CD4-positive, alpha-beta memory T cell (primary cell): ENCODE measurements at regions not wholly inside any gene's neighbourhood (a gene's known extent, or its start where the extent isn't known, plus 50 kb on each side); places are given as distances from the start of the nearest gene placed in this dataset.
A peak's percentile ranks its signal among the peaks of the same experiment; 100 is the strongest.

Source experiments
- CTCF ChIA-PET: fragments of 350-600 bp; sonication (Branson Sonifier 250); formaldehyde crosslinking; loops from one replicate; lab custom pipeline; 2021; ENCODE audit warnings: inconsistent platforms; ENCODE audit not compliant: partially characterized antibody; lab: Charles Lee
- POLR2A ChIA-PET: fragments of 350-600 bp; sonication (Branson Sonifier 250); formaldehyde crosslinking; loops from one replicate; lab custom pipeline; 2021; ENCODE audit not compliant: partially characterized antibody; lab: Charles Lee
- DNase-seq, 5 donors: peaks; one replicate each; pipeline versions ENCODE4 v3.0.0 to v3.0.0-alpha.2; 2020 to 2022; ENCODE audit warnings: mixed read lengths in 1 of 5
- H3K27ac ChIP-seq: one replicate; pipeline ENCODE4 v1.7.0; 2013; ENCODE audit warnings: low read depth, low read length
- H3K27me3 ChIP-seq: 2 replicates; pipeline ENCODE4 v1.7.0; 2013; ENCODE audit warnings: mild to moderate bottlenecking, low read length, moderate library complexity; ENCODE audit not compliant: insufficient read depth
- H3K36me3 ChIP-seq: 2 replicates; pipeline ENCODE4 v1.7.0; 2013; ENCODE audit warnings: mild to moderate bottlenecking, low read length, moderate library complexity; ENCODE audit not compliant: insufficient read depth
- H3K4me1 ChIP-seq: 2 replicates; pipeline ENCODE4 v1.7.0; 2013; ENCODE audit warnings: mild to moderate bottlenecking, low read length, moderate library complexity; ENCODE audit not compliant: insufficient read depth
- H3K4me3 ChIP-seq, 2 donors: one replicate each; pipeline ENCODE4 v1.7.0; 2013; ENCODE audit warnings: low read length in 2 of 2, mild to moderate bottlenecking in 1 of 2
- H3K9me3 ChIP-seq, 2 donors: one replicate each; pipeline ENCODE4 v1.7.0; 2013; ENCODE audit warnings: low read length in 2 of 2, control low read depth in 1 of 2; ENCODE audit not compliant: control insufficient read depth in 1 of 2
- H3K27ac Mint-ChIP-seq, 7 donors: one replicate each; pipeline ENCODE4 v1.8.0; 2020 to 2021; ENCODE audit warnings: mixed read lengths in 7 of 7, mild to moderate bottlenecking in 6 of 7, inconsistent platforms in 3 of 7, moderate library complexity in 3 of 7
- H3K27me3 Mint-ChIP-seq, 2 donors: one replicate each; pipeline ENCODE4 v1.8.0; 2020 to 2021; ENCODE audit warnings: mixed read lengths in 2 of 2
- H3K36me3 Mint-ChIP-seq, 2 donors: one replicate each; pipeline ENCODE4 v1.8.0; 2020 to 2021; ENCODE audit warnings: mixed read lengths in 2 of 2, inconsistent platforms in 1 of 2, mild to moderate bottlenecking in 1 of 2
- H3K4me1 Mint-ChIP-seq, 4 donors: one replicate each; pipeline ENCODE4 v1.8.0; 2020 to 2021; ENCODE audit warnings: mixed read lengths in 4 of 4, mild to moderate bottlenecking in 1 of 4
- H3K4me3 Mint-ChIP-seq, 8 donors: one replicate each; pipeline ENCODE4 v1.8.0; 2020 to 2021; ENCODE audit warnings: mixed read lengths in 8 of 8, mild to moderate bottlenecking in 7 of 8, moderate library complexity in 6 of 8, inconsistent platforms in 3 of 8
- H3K9me3 Mint-ChIP-seq, 8 donors: one replicate each; pipeline ENCODE4 v1.8.0; 2020 to 2021; ENCODE audit warnings: mixed read lengths in 8 of 8, mild to moderate bottlenecking in 5 of 8, inconsistent platforms in 3 of 8, moderate library complexity in 1 of 8
- intact Hi-C: fragments of 100-400 bp; cut with micrococcal nuclease; formaldehyde crosslinking; loops from one replicate; pipeline ENCODE4 v1.15.1; 2023

DNA sequence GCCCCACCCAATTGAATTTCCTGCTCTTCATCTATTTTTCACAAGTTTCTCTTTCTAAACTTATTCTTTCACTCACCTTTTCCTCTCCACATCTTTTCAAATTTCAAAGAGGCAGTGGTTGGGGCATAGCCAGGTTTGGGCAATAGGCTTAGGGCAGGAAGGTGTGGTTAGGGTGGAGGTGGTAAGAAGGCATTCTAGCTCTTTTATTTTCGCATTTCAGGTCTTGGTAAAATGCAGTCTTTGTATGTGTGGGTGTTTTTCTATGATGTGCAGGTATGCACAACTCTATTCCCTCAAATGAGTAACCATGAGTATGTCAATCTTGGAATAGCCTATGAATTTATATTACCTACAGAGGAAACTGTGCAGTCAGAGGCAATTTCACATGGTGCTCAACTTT is 129.8 kb upstream of the IFNE start:
- Mint-ChIP-seq H3K27me3 (peaks cover 0 to 2% of the 10 kb centered on the region in 2 donors), H3K4me1 (peaks cover 19 to 47% (median 27%) of the 10 kb centered on the region in 4 donors), H3K9me3 (peaks cover 0 to 2% (median 0%) of the 10 kb centered on the region in 8 donors), H3K27ac (peak overlapping the region in 5 of 7 donors; percentile 24 to 52 (median 29)), H3K4me3 (peak overlapping the region; percentile 30 to 80 (median 74)), H3K36me3 (no peaks in the 10 kb centered on the region)
- DNase-seq: peak in 4 of 5 donors; percentile 22 to 43 (median 34)
- Histone ChIP-seq H3K4me3 (no peak overlapping the region), H3K27ac (no peak overlapping the region), H3K36me3 (no peaks in the 10 kb centered on the region), H3K27me3 (no peaks in the 10 kb centered on the region), H3K4me1 (peaks cover 35% of the 10 kb centered on the region), H3K9me3 (no peaks in the 10 kb centered on the region)
- ChIA-PET POLR2A (no interaction called here), CTCF (no interaction called here)
- intact Hi-C loops: loop anchor here (2.0 to 10.0 kb wide), 2 partner anchors 53 to 63 kb away; no protein-coding TSS in a partner anchor

DNA sequence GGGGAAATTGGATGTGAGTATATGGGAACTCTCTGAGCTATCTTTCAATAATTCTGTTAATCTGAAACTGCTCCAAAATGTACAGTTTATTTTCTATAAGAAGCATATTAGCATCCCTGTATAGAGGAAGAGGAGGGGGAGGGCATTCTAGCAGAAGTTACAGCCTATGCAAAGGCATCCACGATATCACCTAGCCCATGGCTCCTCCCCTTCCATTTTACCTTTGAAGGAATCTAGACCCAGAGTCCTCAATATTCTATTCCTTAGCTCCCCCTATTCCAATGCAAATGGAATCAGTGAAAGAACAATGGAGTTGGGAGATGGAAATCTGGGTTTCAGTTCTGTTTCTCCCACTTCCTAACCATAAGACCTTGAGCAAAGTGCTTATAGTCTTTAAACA is 132.9 kb upstream of the IFNE start:
- no peak for DNase-seq
- H3K27ac ChIP-seq: no peak overlapping the region
- Mint-ChIP-seq H3K4me3 (peak overlapping the region in 2 of 8 donors; percentile 22 to 48), H3K27me3 (peaks cover 0 to 3% of the 10 kb centered on the region in 2 donors), H3K4me1 (peaks cover 18 to 39% (median 27%) of the 10 kb centered on the region in 4 donors), H3K9me3 (peaks cover 0 to 2% (median 0%) of the 10 kb centered on the region in 8 donors), H3K36me3 (no peaks in the 10 kb centered on the region), H3K27ac (peak overlapping the region in 1 of 7 donors; percentile 27)
- H3K9me3 ChIP-seq: no peaks in the 10 kb centered on the region
- H3K27me3 ChIP-seq: no peaks in the 10 kb centered on the region
- ChIA-PET POLR2A (no interaction called here), CTCF (no interaction called here)
- H3K36me3 ChIP-seq: no peaks in the 10 kb centered on the region
- no peak overlapping the region for H3K4me3 ChIP-seq
- intact Hi-C loops: loop anchor here (10.0 kb wide), 1 partner anchor 60 kb away; no protein-coding TSS in a partner anchor
- H3K4me1 ChIP-seq: peaks cover 35% of the 10 kb centered on the region

- H3K36me3 ChIP-seq: no peaks in the 10 kb centered on the region
- intact Hi-C loops: loop anchor here (10.0 kb wide), 1 partner anchor 59 kb away; no protein-coding TSS in a partner anchor
- H3K27me3 ChIP-seq: no peaks in the 10 kb centered on the region
- POLR2A ChIA-PET: no interaction called here
- H3K27ac ChIP-seq: no peak overlapping the region
- peak overlapping the region in 1 of 7 donors; percentile 27 for H3K27ac Mint-ChIP-seq
- peaks cover 17 to 39% (median 27%) of the 10 kb centered on the region in 4 donors for H3K4me1 Mint-ChIP-seq
- no peaks in the 10 kb centered on the region for H3K36me3 Mint-ChIP-seq
- CTCF ChIA-PET: no interaction called here
- H3K4me3 ChIP-seq: no peak overlapping the region
- H3K4me3 Mint-ChIP-seq: peak overlapping the region in 1 of 8 donors; percentile 22
- DNase-seq: no peak
- H3K9me3 Mint-ChIP-seq: peaks cover 0 to 2% (median 0%) of the 10 kb centered on the region in 8 donors
- H3K9me3 ChIP-seq: no peaks in the 10 kb centered on the region
- peaks cover 0 to 3% of the 10 kb centered on the region in 2 donors for H3K27me3 Mint-ChIP-seq
- H3K4me1 ChIP-seq: peaks cover 35% of the 10 kb centered on the region
Measured at GRCh38 chr9:21615446-21615845, 133.3 kb upstream of the IFNE start.

DNA sequence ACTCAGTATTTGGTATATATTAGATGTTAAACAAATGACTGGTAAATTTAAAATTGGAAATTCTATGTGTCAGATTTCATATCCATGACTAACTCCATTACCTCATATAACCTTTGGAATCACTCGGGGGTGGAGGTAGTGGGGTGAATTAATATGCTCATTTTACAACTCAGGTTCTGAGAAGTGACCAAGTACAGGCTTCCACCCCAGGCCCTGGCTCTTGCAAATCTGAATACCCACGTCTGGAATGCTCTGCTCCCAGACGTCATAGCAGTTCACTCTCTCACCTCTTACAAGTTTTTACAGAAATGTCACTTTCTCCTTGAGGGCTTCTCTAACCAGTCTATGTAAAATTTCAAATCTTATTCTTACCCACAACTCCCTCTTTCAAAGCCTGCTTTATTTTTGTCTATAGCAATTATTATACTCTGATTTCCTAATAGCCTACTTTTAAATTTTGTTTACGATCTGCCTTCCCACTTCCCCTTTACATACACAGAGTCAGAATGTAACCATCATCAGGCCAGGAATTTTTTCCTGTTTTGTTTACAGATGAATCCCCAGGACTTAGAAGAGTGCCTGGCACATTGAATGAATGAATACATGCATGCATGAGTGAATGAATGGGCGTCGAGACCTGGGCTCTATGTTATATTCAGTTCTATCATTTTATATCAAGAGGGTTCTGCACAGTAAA is 134.1 kb upstream of the IFNE start:
- H3K4me1 ChIP-seq: peaks cover 29% of the 10 kb centered on the region
- Mint-ChIP-seq H3K9me3 (peaks cover 0 to 2% (median 0%) of the 10 kb centered on the region in 8 donors), H3K36me3 (no peaks in the 10 kb centered on the region), H3K27me3 (peaks cover 0 to 3% of the 10 kb centered on the region in 2 donors), H3K27ac (no peak overlapping the region), H3K4me3 (no peak overlapping the region), H3K4me1 (peaks cover 14 to 36% (median 22%) of the 10 kb centered on the region in 4 donors)
- H3K9me3 ChIP-seq: no peaks in the 10 kb centered on the region
- no peak for DNase-seq
- no peaks in the 10 kb centered on the region for H3K36me3 ChIP-seq
- H3K27me3 ChIP-seq: no peaks in the 10 kb centered on the region
- intact Hi-C loops: loop anchor here (10.0 kb wide), 1 partner anchor 59 kb away; no protein-coding TSS in a partner anchor
- no peak overlapping the region for H3K27ac ChIP-seq
- no peak overlapping the region for H3K4me3 ChIP-seq
- CTCF ChIA-PET: no interaction called here
- POLR2A ChIA-PET: interaction anchor here (0.6 kb wide), 1 partner anchor 37 kb away, joined by 3 read pairs; no protein-coding TSS in a partner anchor

- CTCF ChIA-PET: no interaction called here
- no peak overlapping the region for H3K4me3 ChIP-seq
- Mint-ChIP-seq H3K4me3 (peak overlapping the region in 1 of 8 donors; percentile 4), H3K36me3 (peaks cover 0 to 2% of the 10 kb centered on the region in 2 donors), H3K27ac (peak overlapping the region in 1 of 7 donors; percentile 38), H3K27me3 (peaks cover 6% of the 10 kb centered on the region in 2 donors), H3K4me1 (peaks cover 4 to 13% (median 8%) of the 10 kb centered on the region in 4 donors), H3K9me3 (peaks cover 4 to 14% (median 11%) of the 10 kb centered on the region in 8 donors)
- no peaks in the 10 kb centered on the region for H3K27me3 ChIP-seq
- no peak overlapping the region for H3K27ac ChIP-seq
- H3K4me1 ChIP-seq: peaks cover 11% of the 10 kb centered on the region
- intact Hi-C loops: no loop called here
- POLR2A ChIA-PET: no interaction called here
- DNase-seq: no peak
- H3K9me3 ChIP-seq: peaks cover 0 to 4% of the 10 kb centered on the region in 2 donors
- H3K36me3 ChIP-seq: no peaks in the 10 kb centered on the region
Measured at GRCh38 chr9:21624675-21625644, 142.8 kb upstream of the IFNE start.

GRCh38 chr9:21626493-21626892 is 144.4 kb upstream of the IFNE start:
- H3K4me1 Mint-ChIP-seq: peaks cover 4 to 13% (median 8%) of the 10 kb centered on the region in 4 donors
- no peak for DNase-seq
- CTCF ChIA-PET: no interaction called here
- no peak overlapping the region for H3K4me3 Mint-ChIP-seq
- no peak overlapping the region for H3K27ac Mint-ChIP-seq
- intact Hi-C loops: no loop called here
- H3K9me3 Mint-ChIP-seq: peaks cover 4 to 14% (median 11%) of the 10 kb centered on the region in 8 donors
- Histone ChIP-seq H3K36me3 (no peaks in the 10 kb centered on the region), H3K4me3 (no peak overlapping the region), H3K9me3 (peaks cover 0 to 4% of the 10 kb centered on the region in 2 donors), H3K4me1 (peaks cover 11% of the 10 kb centered on the region), H3K27ac (no peak overlapping the region), H3K27me3 (no peaks in the 10 kb centered on the region)
- POLR2A ChIA-PET: no interaction called here
- peaks cover 6 to 7% of the 10 kb centered on the region in 2 donors for H3K27me3 Mint-ChIP-seq
- H3K36me3 Mint-ChIP-seq: peaks cover 0 to 2% of the 10 kb centered on the region in 2 donors
